ENCODE measurements at regions not wholly inside any gene's neighbourhood (a gene's known extent, or its start where the extent isn't known, plus 50 kb on each side); places are given as distances from the start of the nearest gene placed in this dataset.

DNA sequence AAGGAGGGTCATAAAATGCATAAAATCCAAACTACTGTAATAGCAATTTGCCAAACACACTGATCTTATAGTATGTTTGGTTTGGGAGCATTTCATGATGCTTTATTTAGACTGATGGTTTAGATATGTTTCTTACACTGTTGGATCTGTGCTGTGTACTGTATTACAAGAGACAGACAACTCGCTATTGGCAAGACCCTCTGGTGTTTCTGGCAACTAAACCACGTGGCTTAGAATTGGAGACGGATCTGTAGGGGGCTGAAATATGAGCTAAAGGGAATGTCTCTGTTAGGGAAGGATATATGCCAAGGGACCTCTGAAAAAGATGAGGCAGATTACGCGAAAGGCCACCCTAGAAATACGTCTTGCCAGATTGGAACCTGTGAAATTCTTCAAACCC is 208.7 kb downstream of the BARX2 start:
- no peak overlapping the region for H2AFZ ChIP-seq (ENCODE audit: low read depth, low read length)
- H3K36me3 ChIP-seq (ENCODE audit: control insufficient read depth, insufficient read depth, low read length), result no peaks in the 10 kb centered on the region
- BruUV-seq (replicated peaks), result no TSS peak
- in situ Hi-C loops (cut with MboI) (no loop called here), intact Hi-C loops (cut with micrococcal nuclease) (no loop called here)
- H3K9me3 ChIP-seq (replicated peaks; ENCODE audit: control insufficient read depth, insufficient read depth, low read depth, low read length), result no peaks in the 10 kb centered on the region
- no peak overlapping the region for H3K27ac ChIP-seq (ENCODE audit: extremely low read depth, low read depth, low read length)
- no peak overlapping the region for H3K4me2 ChIP-seq (ENCODE audit: insufficient read depth, low read length)
- no peaks in the 10 kb centered on the region for H3K4me1 ChIP-seq (replicated peaks in 1 of 2; ENCODE audit: control insufficient read depth in 2 of 2, insufficient read depth in 2 of 2, low read length in 2 of 2)
- ATAC-seq (no peak), DNase-seq (ENCODE audit: extremely low read depth in 1 of 4, low spot score in 3 of 4) (no peak), FAIRE-seq (no peak)
- CTCF ChIA-PET (ENCODE audit: low intra/inter-chr PET ratio), result no interaction called here
- POLR2A ChIA-PET, result no interaction called here
- no peaks in the 10 kb centered on the region for H3K79me2 ChIP-seq (ENCODE audit: control insufficient read depth, insufficient read depth, low read length)
- H3K27me3 ChIP-seq (ENCODE audit: control insufficient read depth in 2 of 2, insufficient read depth in 2 of 2, low read length in 2 of 2), result peaks cover 3 to 11% of the 10 kb centered on the region in 2 experiments; a peak in 3 of 5 replicates
- TF ChIP-seq ZC3H4 (CRISPR knock-in tag; IDR thresholded peaks at IDR 0.05; ENCODE audit: borderline replicate concordance) (no peak), ZBTB17 (CRISPR knock-in tag; IDR thresholded peaks at IDR 0.05) (no peak)
- H3K9me1 ChIP-seq (ENCODE audit: control insufficient read depth, insufficient read depth, low read length), result no peaks in the 10 kb centered on the region
- H4K20me1 ChIP-seq (replicated peaks; ENCODE audit: control insufficient read depth, insufficient read depth, low read length), result no peaks in the 10 kb centered on the region
- H3K9ac ChIP-seq (ENCODE audit: insufficient read depth in 1 of 2, low read depth in 2 of 2, low read length in 2 of 2), result no peak overlapping the region
- WGBS (ENCODE audit: insufficient coverage, low coverage, missing lambda C conversion rate), result 3% methylated on average over 6 of the region's 6 CpGs
- no peak overlapping the region for H3K4me3 ChIP-seq

DNA sequence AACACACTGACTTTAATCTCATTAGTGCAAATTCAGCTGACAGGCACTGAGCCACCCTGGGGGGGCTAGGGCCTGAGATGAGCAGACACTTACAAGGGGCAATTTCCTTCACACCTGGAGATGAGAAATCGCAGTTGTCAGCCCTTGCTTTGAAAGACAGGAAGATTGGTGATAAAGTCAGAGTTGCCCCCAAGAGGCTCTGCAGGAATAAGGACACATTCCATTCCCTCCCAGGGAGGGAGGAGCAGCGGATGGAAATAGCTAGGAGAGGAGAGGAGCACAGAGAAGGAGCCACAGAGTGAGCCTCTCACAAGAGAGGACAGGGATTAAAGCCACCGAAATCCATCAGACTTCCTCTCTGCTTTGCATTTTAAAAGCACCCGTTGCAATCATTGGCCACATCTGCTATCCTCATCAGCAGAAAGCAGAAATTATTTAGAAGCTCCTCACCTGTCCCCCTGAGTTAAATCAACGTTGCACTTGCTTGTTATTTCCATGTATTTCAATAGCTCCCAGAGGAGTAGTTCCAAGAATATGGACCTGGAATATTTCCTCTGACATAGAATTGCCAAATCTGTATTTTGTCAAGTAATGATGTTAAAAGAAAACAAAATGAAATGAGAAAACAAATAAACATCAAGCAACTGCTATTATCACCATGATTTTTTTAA is 213.7 kb downstream of the BARX2 start:
- CTCF ChIA-PET (ENCODE audit: low intra/inter-chr PET ratio), result no interaction called here
- ATAC-seq, result no peak
- FAIRE-seq, result no peak
- TF ChIP-seq, protein P1, sequence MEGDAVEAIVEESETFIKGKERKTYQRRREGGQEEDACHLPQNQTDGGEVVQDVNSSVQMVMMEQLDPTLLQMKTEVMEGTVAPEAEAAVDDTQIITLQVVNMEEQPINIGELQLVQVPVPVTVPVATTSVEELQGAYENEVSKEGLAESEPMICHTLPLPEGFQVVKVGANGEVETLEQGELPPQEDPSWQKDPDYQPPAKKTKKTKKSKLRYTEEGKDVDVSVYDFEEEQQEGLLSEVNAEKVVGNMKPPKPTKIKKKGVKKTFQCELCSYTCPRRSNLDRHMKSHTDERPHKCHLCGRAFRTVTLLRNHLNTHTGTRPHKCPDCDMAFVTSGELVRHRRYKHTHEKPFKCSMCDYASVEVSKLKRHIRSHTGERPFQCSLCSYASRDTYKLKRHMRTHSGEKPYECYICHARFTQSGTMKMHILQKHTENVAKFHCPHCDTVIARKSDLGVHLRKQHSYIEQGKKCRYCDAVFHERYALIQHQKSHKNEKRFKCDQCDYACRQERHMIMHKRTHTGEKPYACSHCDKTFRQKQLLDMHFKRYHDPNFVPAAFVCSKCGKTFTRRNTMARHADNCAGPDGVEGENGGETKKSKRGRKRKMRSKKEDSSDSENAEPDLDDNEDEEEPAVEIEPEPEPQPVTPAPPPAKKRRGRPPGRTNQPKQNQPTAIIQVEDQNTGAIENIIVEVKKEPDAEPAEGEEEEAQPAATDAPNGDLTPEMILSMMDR (IDR thresholded peaks at IDR 0.05 in 2 of 3, conservative IDR thresholded peaks at IDR 0.05 in 1 of 3; ENCODE audit: insufficient read depth in 2 of 3, low read depth in 1 of 3, low read length in 3 of 3), result no peak
- TF ChIP-seq, protein P2, sequence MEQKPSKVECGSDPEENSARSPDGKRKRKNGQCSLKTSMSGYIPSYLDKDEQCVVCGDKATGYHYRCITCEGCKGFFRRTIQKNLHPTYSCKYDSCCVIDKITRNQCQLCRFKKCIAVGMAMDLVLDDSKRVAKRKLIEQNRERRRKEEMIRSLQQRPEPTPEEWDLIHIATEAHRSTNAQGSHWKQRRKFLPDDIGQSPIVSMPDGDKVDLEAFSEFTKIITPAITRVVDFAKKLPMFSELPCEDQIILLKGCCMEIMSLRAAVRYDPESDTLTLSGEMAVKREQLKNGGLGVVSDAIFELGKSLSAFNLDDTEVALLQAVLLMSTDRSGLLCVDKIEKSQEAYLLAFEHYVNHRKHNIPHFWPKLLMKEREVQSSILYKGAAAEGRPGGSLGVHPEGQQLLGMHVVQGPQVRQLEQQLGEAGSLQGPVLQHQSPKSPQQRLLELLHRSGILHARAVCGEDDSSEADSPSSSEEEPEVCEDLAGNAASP (IDR thresholded peaks at IDR 0.05), result no peak
- no peak for TF ChIP-seq MBD2 (IDR thresholded peaks at IDR 0.05; ENCODE audit: borderline replicate concordance, low read depth)
- no peak for TF ChIP-seq MEIS2 (IDR thresholded peaks at IDR 0.05; ENCODE audit: partially characterized antibody)
- no peak for TF ChIP-seq HIVEP1 (CRISPR knock-in tag; IDR thresholded peaks at IDR 0.05)
- no peak for TF ChIP-seq SOX6 (IDR thresholded peaks at IDR 0.05)
- no peak for TF ChIP-seq ESRRB (CRISPR knock-in tag; IDR thresholded peaks at IDR 0.05; ENCODE audit: borderline replicate concordance)
- TF ChIP-seq ETV5 (CRISPR knock-in tag; IDR thresholded peaks at IDR 0.05; ENCODE audit: low read depth), result no peak
- TF ChIP-seq CBFA2T2 (conservative IDR thresholded peaks at IDR 0.05), result no peak
- TF ChIP-seq NFYB (IDR thresholded peaks at IDR 0.05; ENCODE audit: extremely low read depth, insufficient read length), result no peak
- TF ChIP-seq ZNF583 (CRISPR knock-in tag; IDR thresholded peaks at IDR 0.05), result no peak

More for the DNA sequence above, 213.7 kb downstream of the BARX2 start:
- no peaks in the 10 kb centered on the region for H3K9me1 ChIP-seq (ENCODE audit: control insufficient read depth, insufficient read depth, low read length)
- H3K27me3 ChIP-seq (ENCODE audit: control insufficient read depth in 2 of 2, insufficient read depth in 2 of 2, low read length in 2 of 2), result peaks cover 0 to 8% of the 10 kb centered on the region in 2 experiments; a peak in 1 of 5 replicates
- H3K27ac ChIP-seq (ENCODE audit: extremely low read depth, low read depth, low read length), result no peak overlapping the region
- H3K4me3 ChIP-seq, result no peak overlapping the region
- H3K36me3 ChIP-seq (ENCODE audit: control insufficient read depth, insufficient read depth, low read length), result no peaks in the 10 kb centered on the region
- intact Hi-C loops (cut with micrococcal nuclease) (loop anchor here (5.0 kb wide), 1 partner anchor 108 kb away; no protein-coding TSS in a partner anchor), in situ Hi-C loops (cut with MboI) (no loop called here)
- BruUV-seq (replicated peaks), result no TSS peak
- POLR2A ChIA-PET, result interaction anchor here (0.8 to 1.0 kb wide), 2 partner anchors 32 to 142 kb away, joined by 3 read pairs; no protein-coding TSS in a partner anchor
- H3K9ac ChIP-seq (ENCODE audit: insufficient read depth in 1 of 2, low read depth in 2 of 2, low read length in 2 of 2), result no peak overlapping the region
- H3K4me2 ChIP-seq (ENCODE audit: insufficient read depth, low read length), result no peak overlapping the region
- no peaks in the 10 kb centered on the region for H3K4me1 ChIP-seq (replicated peaks in 1 of 2; ENCODE audit: control insufficient read depth in 2 of 2, insufficient read depth in 2 of 2, low read length in 2 of 2)
- H4K20me1 ChIP-seq (replicated peaks; ENCODE audit: control insufficient read depth, insufficient read depth, low read length), result no peaks in the 10 kb centered on the region; the same call in 1 of the 2 replicates
- WGBS (ENCODE audit: insufficient coverage, low coverage, missing lambda C conversion rate), result 0% methylated on average over 5 of the region's 5 CpGs
- no peak overlapping the region for H2AFZ ChIP-seq (ENCODE audit: low read depth, low read length)
- no peaks in the 10 kb centered on the region for H3K79me2 ChIP-seq (ENCODE audit: control insufficient read depth, insufficient read depth, low read length)
- DNase-seq (ENCODE audit: extremely low read depth in 1 of 4, low spot score in 3 of 4), result no peak
- no peaks in the 10 kb centered on the region for H3K9me3 ChIP-seq (replicated peaks; ENCODE audit: control insufficient read depth, insufficient read depth, low read depth, low read length)

Measured in K562 (cell line).